SJSA1 (cell line): ENCODE measurements at regions not wholly inside any gene's neighbourhood (a gene's known extent, or its start where the extent isn't known, plus 50 kb on each side); places are given as distances from the start of the nearest gene placed in this dataset.
"Not testable (repeated sequence)": the region's sequence is repeated elsewhere in the genome, so short reads cannot be mapped to it uniquely, and the experiment has no call there.

ENCODE experiments used
- DNase-seq, 2 experiments: peaks; one replicate each; pipeline ENCODE4 v3.0.0-alpha.2; 2015 to 2020; ENCODE audit warnings: low spot score in 2 of 2, low read depth in 1 of 2
- H3K27ac ChIP-seq: fragments of 250-450 bp; sonication (Bioruptor Pico); 2 replicates; pipeline ENCODE4 v1.5.1; 2020; ENCODE audit warnings: mild to moderate bottlenecking, moderate library complexity
- H3K27me3 ChIP-seq: fragments of 250-450 bp; sonication (Bioruptor Pico); replicated peaks from 2 replicates; pipeline ENCODE4 v1.5.1; 2020; ENCODE audit warnings: mild to moderate bottlenecking, moderate library complexity
- H3K36me3 ChIP-seq: fragments of 250-450 bp; sonication (Bioruptor Pico); 2 replicates; pipeline ENCODE4 v1.5.1; 2020; ENCODE audit warnings: mild to moderate bottlenecking
- H3K4me1 ChIP-seq: fragments of 250-450 bp; sonication (Bioruptor Pico); replicated peaks from 2 replicates; pipeline ENCODE4 v1.6.1; 2021; ENCODE audit warnings: mild to moderate bottlenecking
- H3K4me3 ChIP-seq: fragments of 250-450 bp; sonication (Bioruptor Pico); 2 replicates; pipeline ENCODE4 v1.5.1; 2020; ENCODE audit warnings: mild to moderate bottlenecking
- H3K9me3 ChIP-seq: fragments of 250-450 bp; sonication (Bioruptor Pico); replicated peaks from 2 replicates; pipeline ENCODE4 v1.5.1; 2020; ENCODE audit warnings: mild to moderate bottlenecking

DNA sequence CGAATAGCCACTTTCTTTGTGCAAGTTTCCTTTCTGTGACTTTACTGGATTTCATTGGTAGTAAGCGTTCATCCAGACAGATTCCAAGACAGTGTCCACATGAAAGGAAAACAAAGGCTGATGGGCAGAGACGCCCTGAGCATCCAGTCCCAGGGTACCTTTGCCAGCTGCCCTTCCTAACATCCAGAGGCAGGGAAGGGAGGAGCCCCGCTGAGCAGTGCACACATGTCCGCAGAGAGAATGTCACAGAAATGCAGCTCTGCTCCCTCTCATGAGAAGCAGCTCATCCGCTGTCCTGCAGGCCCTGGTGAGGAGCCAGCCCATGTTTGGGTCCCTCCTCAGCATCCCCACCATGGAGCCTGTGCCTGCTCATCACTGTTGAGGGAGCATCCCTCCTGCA lies 197.4 kb upstream of the POTEB2 start:
- H3K4me3 ChIP-seq, H3K27ac ChIP-seq, DNase-seq, H3K4me1 ChIP-seq, H3K36me3 ChIP-seq, H3K27me3 ChIP-seq, H3K9me3 ChIP-seq: not testable (repeated sequence)

DNA sequence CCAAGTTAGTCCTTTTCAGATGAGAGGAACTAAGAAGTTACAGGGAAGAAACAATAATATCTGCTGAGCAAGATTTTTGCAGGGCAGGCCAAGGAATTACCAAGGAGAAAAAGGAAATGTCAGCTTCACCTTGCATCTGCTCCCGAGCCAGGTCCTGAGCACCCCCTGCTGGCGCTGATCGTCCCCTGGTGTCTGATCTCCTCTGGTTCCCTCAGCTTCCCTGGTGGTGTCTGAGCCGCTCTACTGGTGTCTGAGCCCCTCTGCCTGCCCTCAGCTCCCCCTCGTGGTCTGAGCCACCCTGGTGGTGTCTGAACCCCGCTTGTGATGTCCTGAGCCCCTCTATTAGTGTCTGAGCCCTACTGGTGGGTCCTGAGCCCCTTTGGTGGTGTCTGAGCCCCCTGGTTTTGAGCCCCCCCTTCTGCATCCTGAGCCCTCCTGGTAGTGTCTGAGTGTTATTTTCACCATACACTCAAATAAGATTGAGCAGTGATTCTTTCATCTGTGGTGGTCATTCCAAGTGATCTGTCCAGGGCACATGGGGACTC lies 196.6 kb upstream of the POTEB2 start:
- H3K9me3 ChIP-seq, H3K4me3 ChIP-seq, H3K27ac ChIP-seq, DNase-seq, H3K27me3 ChIP-seq, H3K4me1 ChIP-seq, H3K36me3 ChIP-seq: not testable (repeated sequence)

GRCh38 chr15:21051866-21052265 lies 185.8 kb upstream of the POTEB2 start:
- not testable (repeated sequence) for H3K4me3 ChIP-seq, H3K27ac ChIP-seq, H3K27me3 ChIP-seq, H3K9me3 ChIP-seq, H3K4me1 ChIP-seq, H3K36me3 ChIP-seq, DNase-seq

DNA sequence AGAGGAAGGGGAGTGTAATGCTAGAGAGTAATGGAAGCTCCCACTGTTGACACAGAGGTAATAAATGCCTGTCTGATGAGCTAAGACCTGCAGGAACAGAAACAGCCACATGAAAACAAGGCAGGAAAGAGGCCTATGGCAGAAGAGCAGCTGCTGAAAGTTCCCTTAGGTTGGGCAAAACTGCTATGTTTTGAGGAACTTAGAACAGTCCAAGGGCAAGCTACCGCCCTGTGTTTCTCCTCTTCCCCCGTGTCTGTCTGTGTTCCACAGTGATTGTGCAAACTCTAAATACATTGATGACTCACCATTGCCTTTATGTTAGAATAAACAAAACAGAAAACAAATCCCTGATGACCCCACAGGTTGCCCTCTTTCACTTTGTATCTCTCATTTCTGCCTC lies 165.6 kb upstream of the POTEB2 start:
- not testable (repeated sequence) for DNase-seq, H3K4me3 ChIP-seq, H3K4me1 ChIP-seq, H3K27ac ChIP-seq, H3K9me3 ChIP-seq, H3K36me3 ChIP-seq, H3K27me3 ChIP-seq

DNA sequence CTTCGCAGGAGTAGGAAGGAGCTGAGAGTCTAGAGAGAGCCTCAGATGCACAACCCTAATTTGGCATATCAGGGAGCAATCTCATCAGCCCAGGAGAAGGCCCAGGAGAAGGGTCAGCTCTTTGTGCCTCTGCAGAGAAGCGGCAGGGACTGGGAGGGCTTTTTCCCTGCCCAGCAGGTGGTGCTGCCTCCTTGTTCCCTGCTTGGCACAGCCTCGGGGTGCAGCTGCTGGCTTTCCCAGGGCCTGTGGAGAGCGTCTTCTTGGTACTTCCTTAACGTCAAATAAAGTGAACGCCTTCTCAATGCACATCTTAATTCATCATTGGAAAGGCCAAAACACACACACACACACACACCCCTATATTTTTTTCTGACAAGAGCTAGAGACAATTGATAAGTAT lies 162.9 kb upstream of the POTEB2 start:
- not testable (repeated sequence) for H3K27me3 ChIP-seq, H3K36me3 ChIP-seq, H3K9me3 ChIP-seq, H3K27ac ChIP-seq, H3K4me3 ChIP-seq, H3K4me1 ChIP-seq, DNase-seq

GRCh38 chr15:21027942-21028341 lies 161.8 kb upstream of the POTEB2 start:
- H3K27ac ChIP-seq, H3K27me3 ChIP-seq, H3K4me1 ChIP-seq, H3K36me3 ChIP-seq, DNase-seq, H3K4me3 ChIP-seq, H3K9me3 ChIP-seq: not testable (repeated sequence)

DNA sequence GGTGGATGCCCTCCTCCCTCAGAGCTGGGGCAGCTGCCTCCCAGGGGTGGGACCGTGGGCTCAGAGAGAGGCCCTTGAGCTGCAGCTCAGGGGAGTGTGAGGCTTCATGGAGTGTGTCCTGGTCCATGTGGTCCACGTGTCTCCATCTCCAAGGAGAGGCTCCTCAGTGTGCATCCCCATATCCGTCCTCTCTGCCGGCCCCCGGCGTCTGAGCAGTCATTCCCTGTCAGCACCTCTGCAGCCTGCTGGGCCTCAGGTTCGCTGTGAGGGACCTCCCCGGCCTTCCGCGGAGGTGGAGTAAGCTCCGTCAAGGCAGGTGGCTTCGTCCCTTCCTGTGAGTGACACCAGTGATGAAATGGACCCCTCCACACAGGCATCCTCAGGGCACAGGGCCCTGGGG lies 160.7 kb upstream of the POTEB2 start:
- H3K4me1 ChIP-seq, H3K4me3 ChIP-seq, H3K36me3 ChIP-seq, H3K27me3 ChIP-seq, H3K27ac ChIP-seq, DNase-seq, H3K9me3 ChIP-seq: not testable (repeated sequence)

- not testable (repeated sequence) for H3K36me3 ChIP-seq, DNase-seq, H3K9me3 ChIP-seq, H3K27me3 ChIP-seq, H3K27ac ChIP-seq, H3K4me3 ChIP-seq, H3K4me1 ChIP-seq
These were observed 158.3 kb upstream of the POTEB2 start for GRCh38 chr15:21024235-21024987.

- H3K4me3 ChIP-seq, H3K4me1 ChIP-seq, H3K36me3 ChIP-seq, DNase-seq, H3K27ac ChIP-seq, H3K27me3 ChIP-seq, H3K9me3 ChIP-seq: not testable (repeated sequence)
These were observed 152.1 kb upstream of the POTEB2 start for GRCh38 chr15:21018176-21018575.

- H3K4me1 ChIP-seq, H3K4me3 ChIP-seq, H3K9me3 ChIP-seq, H3K27ac ChIP-seq, DNase-seq, H3K27me3 ChIP-seq, H3K36me3 ChIP-seq: not testable (repeated sequence)
These were observed 151.2 kb upstream of the POTEB2 start for GRCh38 chr15:21017326-21017725.

GRCh38 chr15:21016589-21016988 lies 150.5 kb upstream of the POTEB2 start:
- not testable (repeated sequence) for H3K9me3 ChIP-seq, H3K4me1 ChIP-seq, H3K36me3 ChIP-seq, H3K27me3 ChIP-seq, H3K27ac ChIP-seq, H3K4me3 ChIP-seq, DNase-seq

GRCh38 chr15:21015171-21015570 lies 149.1 kb upstream of the POTEB2 start:
- not testable (repeated sequence) for H3K27ac ChIP-seq, DNase-seq, H3K4me3 ChIP-seq, H3K4me1 ChIP-seq, H3K36me3 ChIP-seq, H3K27me3 ChIP-seq, H3K9me3 ChIP-seq

DNA sequence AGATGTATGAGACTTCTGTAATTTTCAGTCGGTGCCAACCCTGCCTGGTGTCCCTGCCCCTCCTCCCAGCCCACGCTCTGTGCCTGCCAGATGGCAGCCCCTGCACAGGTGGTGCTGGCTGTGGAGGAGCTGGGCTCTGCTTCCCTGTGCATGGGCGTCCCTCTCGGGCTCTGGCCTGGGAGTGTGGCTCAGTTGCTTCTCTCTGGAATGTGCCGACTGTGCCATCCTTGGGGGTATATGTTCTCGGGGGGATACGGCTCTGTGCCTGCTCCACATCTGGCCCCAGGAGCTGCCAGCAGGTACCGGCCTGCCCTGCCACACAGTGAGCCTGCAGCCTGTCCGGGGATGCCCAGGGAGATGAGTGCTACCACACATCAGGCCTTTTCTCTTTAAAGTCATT lies 147.2 kb upstream of the POTEB2 start:
- not testable (repeated sequence) for H3K27me3 ChIP-seq, DNase-seq, H3K4me1 ChIP-seq

GRCh38 chr15:21009651-21010050 lies 143.5 kb upstream of the POTEB2 start:
- not testable (repeated sequence) for H3K4me3 ChIP-seq, H3K27me3 ChIP-seq, H3K27ac ChIP-seq, DNase-seq, H3K9me3 ChIP-seq, H3K36me3 ChIP-seq, H3K4me1 ChIP-seq

More for the DNA sequence above, 147.2 kb upstream of the POTEB2 start:
- not testable (repeated sequence) for H3K9me3 ChIP-seq, H3K4me3 ChIP-seq, H3K27ac ChIP-seq, H3K36me3 ChIP-seq

DNA sequence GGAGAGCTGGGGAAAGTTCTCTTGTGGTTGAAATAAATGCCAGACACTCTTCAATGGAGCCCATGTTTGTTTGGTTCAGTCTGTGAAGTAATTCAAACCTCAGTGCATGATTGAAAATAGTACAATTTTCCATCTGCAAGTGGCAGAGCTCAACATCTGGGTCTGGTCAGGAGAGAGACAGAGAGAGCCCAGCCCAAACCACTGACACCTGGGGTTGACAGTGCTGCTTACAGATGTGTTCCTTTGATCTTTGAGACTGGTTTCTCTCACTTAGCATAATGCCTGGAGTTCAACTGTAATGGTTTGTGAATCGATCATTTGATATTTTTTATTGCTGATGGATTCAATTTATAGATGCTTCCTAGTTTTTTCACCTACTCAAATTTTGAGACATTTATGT lies 137.3 kb upstream of the POTEB2 start:
- not testable (repeated sequence) for H3K9me3 ChIP-seq, DNase-seq, H3K4me1 ChIP-seq, H3K27ac ChIP-seq, H3K27me3 ChIP-seq, H3K4me3 ChIP-seq, H3K36me3 ChIP-seq
